HPDE6-E6E7 (cell line): ENCODE measurements at regions not wholly inside any gene's neighbourhood (a gene's known extent, or its start where the extent isn't known, plus 50 kb on each side); places are given as distances from the start of the nearest gene placed in this dataset.
"Not testable (repeated sequence)": the region's sequence is repeated elsewhere in the genome, so short reads cannot be mapped to it uniquely, and the experiment has no call there.

Experiments
- DNase-seq: peaks from one replicate; pipeline ENCODE4 v3.0.0; 2011; ENCODE audit warnings: missing footprints; ENCODE audit errors: extremely low spot score

GRCh38 chr16:7278636-7279035 lies 54.0 kb upstream of the RBFOX1 start:
- DNase-seq, result no peak

DNA sequence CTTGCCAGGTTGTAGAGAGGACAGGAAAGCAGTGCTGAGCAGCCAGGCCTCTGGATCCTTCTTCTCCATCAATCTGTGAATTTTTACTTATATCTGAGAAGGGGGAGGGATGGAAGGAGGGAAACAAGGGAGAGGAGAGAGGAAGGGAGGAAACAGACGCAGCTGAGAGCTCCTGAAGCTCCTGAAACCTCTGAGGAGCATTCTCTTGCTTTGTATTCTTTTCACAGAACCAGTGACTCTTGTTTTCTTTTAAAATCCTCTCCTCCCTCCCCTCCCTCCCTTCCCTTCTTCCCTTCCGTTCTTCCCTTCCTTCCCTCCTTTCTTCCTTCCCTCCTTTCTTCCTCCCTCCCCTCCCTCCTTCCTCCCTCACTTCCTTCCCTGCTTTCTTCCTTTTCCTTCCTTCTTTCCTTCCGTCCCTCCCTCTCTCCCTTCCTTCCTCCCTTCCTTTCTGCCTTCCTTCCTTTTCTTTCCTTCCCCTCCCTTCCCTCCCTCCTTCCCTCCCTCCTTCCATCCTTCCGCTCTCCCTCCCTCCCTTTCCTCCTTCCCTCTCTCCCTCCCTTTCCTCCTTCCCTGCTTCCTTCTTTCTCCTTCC lies 60.0 kb upstream of the RBFOX1 start:
- no peak for DNase-seq

- DNase-seq, result no peak
Observed at GRCh38 chr16:7271486-7271885, 61.2 kb upstream of the RBFOX1 start.

- DNase-seq, result no peak
Observed at GRCh38 chr16:7270823-7271222, 61.8 kb upstream of the RBFOX1 start.

GRCh38 chr16:7270006-7270405 lies 62.6 kb upstream of the RBFOX1 start:
- DNase-seq, result no peak

GRCh38 chr16:7268182-7268581 lies 64.5 kb upstream of the RBFOX1 start:
- no peak for DNase-seq

DNA sequence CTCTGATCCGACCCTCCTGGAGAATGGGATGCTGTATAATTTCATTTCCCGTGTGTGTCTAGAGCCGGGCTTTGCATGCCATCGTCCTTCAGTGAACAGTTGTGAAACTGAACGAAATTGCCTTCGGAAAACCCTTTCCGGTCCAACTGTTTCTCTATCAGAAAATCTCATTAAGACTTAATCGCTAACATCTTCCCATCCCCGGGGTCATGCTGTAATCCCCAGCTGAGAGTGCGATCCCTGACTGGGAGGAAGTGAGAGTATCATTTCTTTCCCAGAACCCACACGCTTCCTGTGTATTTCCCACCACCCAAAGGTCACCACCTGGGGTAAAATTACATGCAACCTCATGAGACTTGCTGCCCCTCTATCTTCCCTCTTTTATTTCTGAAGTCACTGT lies 75.6 kb upstream of the RBFOX1 start:
- DNase-seq, result no peak

DNA sequence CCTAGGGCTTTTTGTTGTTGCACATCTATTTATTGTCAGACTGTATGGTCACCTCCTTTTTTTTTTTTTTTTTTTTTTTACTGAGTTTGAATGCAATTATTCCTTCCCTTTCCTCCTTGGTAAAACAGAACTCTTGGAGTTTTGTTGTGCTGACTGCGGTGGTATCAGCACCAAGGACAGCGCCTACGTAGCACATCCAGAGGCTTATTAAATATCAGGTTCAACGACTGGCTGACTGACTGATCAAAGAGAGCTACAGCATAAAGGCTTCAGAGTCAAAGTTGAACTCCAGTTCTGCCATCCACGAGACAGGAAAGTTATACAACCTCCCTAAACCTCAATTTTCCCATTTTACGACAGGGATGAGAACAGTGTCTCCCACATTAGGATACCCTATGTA lies 86.1 kb upstream of the RBFOX1 start:
- no peak for DNase-seq

DNA sequence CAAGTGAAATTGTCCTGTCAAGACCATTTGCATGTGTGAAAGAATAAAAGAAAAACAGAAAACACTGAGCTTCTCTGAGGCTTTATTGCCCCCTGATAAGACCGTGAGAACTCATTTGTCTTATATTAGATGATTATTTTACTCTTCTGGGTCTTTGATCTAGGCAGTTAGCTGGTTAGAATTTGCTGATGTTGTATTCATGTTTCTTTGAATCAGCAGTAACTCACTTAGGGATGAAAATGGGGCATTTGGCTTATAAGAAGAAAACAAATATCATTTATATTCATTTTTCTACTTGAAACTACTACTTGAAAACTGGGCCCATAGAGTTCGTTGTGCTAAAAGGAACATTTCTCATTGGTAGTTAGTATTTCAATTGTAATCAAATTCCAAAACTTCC lies 93.1 kb upstream of the RBFOX1 start:
- no peak for DNase-seq

DNA sequence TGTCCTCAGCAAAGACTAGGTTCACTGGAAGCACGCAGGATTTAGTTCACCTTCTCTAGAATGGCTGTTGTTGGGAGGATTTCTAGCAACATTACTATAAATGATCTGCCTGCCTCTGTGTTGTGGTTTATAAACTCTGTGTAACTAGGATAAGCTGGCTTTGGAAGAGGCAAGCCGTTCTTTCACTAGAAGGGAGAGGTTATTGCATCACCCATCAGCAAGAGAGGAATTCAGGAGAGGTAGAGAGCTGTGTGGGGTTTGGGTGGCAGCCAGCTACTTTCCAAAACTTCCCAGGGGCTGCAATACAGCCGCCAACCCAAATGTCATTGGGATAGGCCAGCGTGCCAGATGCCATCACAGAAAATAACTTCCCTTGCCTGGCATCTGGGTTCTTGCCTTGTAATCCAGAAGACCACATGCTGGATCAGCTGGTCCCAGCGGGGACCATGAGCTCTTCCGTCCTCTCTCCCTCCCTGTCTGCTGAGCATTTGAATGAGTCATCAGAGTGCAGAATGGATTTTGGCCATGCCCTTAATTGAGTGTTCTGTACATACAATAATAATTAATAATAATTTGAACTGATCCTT lies 95.7 kb upstream of the RBFOX1 start:
- no peak for DNase-seq

DNA sequence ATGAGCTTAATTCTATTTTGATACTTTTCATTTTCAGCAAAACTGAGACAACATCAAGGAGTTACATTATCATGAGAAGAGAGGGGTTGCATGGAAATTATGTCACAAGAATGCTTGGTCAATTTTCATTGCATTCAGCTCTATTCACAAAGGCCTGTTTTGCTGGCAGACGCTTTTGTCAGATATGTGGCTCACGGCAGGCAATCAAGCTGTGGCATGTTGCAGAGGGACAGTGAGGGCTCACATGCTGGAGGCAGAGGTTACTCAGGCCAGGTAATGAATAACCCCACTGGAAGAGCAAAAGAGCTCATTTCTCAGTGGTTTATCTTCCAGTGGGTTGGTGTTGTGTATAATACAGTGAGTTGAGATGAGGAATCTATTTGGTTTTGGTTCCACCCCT lies 98.7 kb upstream of the RBFOX1 start:
- no peak for DNase-seq

DNA sequence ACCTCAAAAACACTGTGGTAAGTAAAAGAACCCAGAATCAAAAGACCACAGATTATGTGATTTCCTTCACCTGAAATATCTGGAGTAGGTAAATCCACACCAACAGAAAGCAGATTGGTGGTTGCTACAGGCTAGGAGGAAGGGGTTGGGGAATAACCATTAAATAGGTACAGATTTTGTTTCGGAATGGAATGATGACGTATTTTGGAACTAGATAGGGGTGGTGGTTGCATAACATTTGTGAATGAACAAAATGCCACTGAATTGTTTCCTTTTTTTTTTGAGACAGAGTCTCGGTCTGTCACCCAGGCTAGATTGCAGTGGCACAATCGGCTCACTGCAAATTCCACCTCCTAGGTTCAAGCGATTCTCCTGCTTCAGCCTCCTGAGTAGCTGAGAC lies 100.9 kb upstream of the RBFOX1 start:
- no peak for DNase-seq

- DNase-seq, result not testable (repeated sequence)
Observed at GRCh38 chr16:7229433-7230218, 103.0 kb upstream of the RBFOX1 start.

GRCh38 chr16:7227229-7227721 lies 105.4 kb upstream of the RBFOX1 start:
- DNase-seq, result no peak

DNA sequence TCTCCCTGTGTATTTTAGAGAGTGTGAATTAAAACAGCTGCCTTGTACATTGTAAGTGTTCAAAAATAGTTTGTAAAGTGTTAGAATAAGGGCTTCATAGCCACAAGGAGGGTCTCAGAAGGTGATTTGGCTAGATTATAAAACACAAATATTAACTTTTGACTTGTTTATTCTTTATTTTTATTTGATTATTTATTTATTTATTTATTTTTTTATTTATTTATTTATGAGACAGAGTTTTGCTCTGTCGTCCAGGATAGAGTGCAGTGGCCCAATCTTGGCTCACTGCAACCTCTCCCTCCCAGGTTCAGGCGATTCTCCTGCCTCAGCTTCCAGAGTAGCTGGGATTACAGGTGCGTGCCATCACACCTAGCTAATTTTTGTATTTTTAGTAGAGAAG lies 111.5 kb upstream of the RBFOX1 start:
- no peak for DNase-seq

GRCh38 chr16:7218936-7219335 lies 113.7 kb upstream of the RBFOX1 start:
- no peak for DNase-seq

DNA sequence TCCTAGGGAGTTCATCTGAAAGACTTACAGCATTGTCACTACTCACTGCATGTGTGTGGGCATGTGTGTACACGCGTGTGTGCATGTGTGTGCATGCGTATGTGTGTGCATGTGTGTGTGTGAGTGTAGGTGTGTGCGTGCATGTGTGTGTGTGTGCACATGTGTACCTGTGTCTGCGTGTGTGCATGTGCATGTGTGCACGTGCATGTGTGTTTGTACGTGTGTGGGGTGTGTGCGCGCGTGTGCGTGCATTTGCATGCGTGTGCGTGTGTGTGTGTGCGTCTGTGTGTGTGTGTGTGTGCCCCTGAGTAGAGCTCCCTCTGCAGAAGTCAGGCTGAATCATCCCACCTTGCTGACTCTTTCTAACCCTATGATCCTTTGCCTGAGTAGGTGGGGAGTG lies 114.8 kb upstream of the RBFOX1 start:
- no peak for DNase-seq

- DNase-seq, result no peak
Observed at GRCh38 chr16:7216719-7217118, 115.9 kb upstream of the RBFOX1 start.

DNA sequence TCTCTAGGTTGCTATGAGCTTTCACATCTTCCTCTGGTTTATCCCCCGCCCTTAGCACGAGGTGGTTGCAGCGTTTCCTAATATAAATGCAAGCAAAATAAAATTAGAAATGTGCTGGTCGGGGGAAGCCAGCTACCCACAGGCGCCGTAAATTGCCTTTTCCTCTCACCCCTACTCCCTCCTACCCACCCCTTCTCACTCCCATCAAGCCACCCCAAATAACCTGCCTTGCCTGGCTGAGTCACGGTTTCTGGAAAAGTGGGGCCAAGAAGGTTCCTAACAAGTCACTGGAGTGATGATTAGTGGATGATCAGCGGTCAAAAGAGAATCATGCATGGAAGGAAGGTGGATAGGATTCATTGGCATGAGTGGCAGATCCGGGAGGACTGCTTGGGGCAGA lies 120.9 kb upstream of the RBFOX1 start:
- no peak for DNase-seq

DNA sequence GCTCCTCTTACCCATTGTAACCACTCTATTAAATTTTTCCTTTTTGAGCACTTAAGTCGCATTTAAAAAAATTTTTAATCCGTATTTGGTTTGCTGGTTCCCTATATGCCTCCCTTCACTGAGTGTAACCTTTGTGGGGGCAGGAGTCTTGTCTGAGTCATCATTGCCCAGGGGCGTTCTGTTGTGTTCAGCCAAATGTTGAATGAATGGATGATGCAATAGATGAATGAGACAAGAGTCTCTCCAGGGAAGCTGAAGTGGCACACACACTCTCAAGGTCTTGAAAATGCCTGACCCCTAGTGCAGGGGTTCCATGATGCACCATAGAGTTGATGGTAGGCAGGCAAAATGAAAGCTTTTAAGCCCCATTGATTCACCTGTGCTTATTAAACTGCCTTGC lies 123.0 kb upstream of the RBFOX1 start:
- no peak for DNase-seq

DNA sequence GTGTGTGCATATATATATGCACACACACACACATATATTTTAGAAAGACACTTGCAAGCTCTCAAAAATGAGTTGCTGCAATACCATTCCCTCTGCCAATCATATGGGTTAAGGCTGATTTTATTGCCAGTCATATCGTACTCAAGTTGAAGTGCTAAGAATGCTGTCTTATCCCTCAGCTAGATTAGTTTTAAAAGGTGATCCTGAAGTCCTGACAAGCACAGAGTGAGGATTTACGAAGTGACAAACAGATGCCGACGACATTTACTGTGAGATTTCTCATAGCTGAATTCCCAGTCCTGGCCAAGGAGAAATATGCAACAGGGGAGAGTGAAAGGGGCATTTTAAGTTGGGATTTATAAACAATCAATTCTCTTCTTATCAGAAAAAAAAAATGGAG lies 126.2 kb upstream of the RBFOX1 start:
- DNase-seq, result no peak

- no peak for DNase-seq
Observed at GRCh38 chr16:7200320-7200719, 132.3 kb upstream of the RBFOX1 start.

- no peak for DNase-seq
Observed at GRCh38 chr16:7185689-7186088, 147.0 kb upstream of the RBFOX1 start.
